ENCODE measurements at regions not wholly inside any gene's neighbourhood (a gene's known extent, or its start where the extent isn't known, plus 50 kb on each side); places are given as distances from the start of the nearest gene placed in this dataset.

DNA sequence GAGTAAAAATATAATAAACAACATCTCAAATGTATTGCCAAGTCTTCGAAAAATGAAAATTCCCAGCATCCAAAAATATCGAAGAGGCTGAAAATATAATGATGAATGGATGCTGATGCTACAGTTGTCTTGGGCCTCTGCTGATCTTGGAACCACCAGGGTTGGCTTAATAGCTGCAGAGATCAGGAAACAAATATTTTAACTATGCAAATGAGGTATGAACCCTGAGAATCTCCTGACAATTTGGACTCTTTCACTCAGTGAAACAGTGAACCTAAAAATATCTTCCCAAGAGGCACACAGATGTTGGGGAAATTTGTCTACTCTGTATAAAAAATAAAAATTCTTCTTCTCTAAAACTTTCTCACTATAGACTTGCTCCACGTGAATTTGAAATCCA lies 97.7 kb upstream of the EGFR start:
- no peaks in the 10 kb centered on the region for H3K36me3 ChIP-seq (ENCODE audit: control insufficient read depth in 1 of 2, insufficient read depth in 2 of 2, low read length in 2 of 2)
- no peaks in the 10 kb centered on the region for H4K20me1 ChIP-seq (ENCODE audit: insufficient read depth)
- no peaks in the 10 kb centered on the region for H3K9me3 ChIP-seq (ENCODE audit: control insufficient read depth in 1 of 2, insufficient read depth in 1 of 2, low read depth in 1 of 2, low read length in 2 of 2)
- H3K9me2 ChIP-seq (ENCODE audit: insufficient read depth), result no peaks in the 10 kb centered on the region
- RAD21 ChIA-PET (ENCODE audit: low non-redundant PET in 1 of 2, low total read pairs in 2 of 2, uncharacterized antibody in 2 of 2, unreplicated experiment in 2 of 2), result no interaction called here
- no TSS peak for BruUV-seq (replicated peaks)
- no peak overlapping the region for H3K4me2 ChIP-seq (ENCODE audit: low read length)
- POLR2A ChIA-PET, result no interaction called here
- CTCF ChIA-PET, result no interaction called here
- ATAC-seq, result no peak
- no peak overlapping the region for H3K9ac ChIP-seq (ENCODE audit: low read length)
- no peak for TF ChIP-seq ZNF274 (IDR thresholded peaks at IDR 0.05; ENCODE audit: low read depth, low read length)
- TF ChIP-seq JUND (IDR thresholded peaks at IDR 0.05), result no peak
- TF ChIP-seq, protein P1, sequence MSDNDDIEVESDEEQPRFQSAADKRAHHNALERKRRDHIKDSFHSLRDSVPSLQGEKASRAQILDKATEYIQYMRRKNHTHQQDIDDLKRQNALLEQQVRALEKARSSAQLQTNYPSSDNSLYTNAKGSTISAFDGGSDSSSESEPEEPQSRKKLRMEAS (IDR thresholded peaks at IDR 0.05), result no peak
- TF ChIP-seq, protein P2, sequence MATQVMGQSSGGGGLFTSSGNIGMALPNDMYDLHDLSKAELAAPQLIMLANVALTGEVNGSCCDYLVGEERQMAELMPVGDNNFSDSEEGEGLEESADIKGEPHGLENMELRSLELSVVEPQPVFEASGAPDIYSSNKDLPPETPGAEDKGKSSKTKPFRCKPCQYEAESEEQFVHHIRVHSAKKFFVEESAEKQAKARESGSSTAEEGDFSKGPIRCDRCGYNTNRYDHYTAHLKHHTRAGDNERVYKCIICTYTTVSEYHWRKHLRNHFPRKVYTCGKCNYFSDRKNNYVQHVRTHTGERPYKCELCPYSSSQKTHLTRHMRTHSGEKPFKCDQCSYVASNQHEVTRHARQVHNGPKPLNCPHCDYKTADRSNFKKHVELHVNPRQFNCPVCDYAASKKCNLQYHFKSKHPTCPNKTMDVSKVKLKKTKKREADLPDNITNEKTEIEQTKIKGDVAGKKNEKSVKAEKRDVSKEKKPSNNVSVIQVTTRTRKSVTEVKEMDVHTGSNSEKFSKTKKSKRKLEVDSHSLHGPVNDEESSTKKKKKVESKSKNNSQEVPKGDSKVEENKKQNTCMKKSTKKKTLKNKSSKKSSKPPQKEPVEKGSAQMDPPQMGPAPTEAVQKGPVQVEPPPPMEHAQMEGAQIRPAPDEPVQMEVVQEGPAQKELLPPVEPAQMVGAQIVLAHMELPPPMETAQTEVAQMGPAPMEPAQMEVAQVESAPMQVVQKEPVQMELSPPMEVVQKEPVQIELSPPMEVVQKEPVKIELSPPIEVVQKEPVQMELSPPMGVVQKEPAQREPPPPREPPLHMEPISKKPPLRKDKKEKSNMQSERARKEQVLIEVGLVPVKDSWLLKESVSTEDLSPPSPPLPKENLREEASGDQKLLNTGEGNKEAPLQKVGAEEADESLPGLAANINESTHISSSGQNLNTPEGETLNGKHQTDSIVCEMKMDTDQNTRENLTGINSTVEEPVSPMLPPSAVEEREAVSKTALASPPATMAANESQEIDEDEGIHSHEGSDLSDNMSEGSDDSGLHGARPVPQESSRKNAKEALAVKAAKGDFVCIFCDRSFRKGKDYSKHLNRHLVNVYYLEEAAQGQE (IDR thresholded peaks at IDR 0.05; ENCODE audit: low read depth), result no peak
- TF ChIP-seq ELF1 (IDR thresholded peaks at IDR 0.05; ENCODE audit: borderline replicate concordance, low read depth), result no peak
- TF ChIP-seq CEBPB (IDR thresholded peaks at IDR 0.05; ENCODE audit: low read depth), result no peak
- TF ChIP-seq EZH2phosphoT487 (IDR thresholded peaks at IDR 0.05; ENCODE audit: borderline replicate concordance), result no peak
- no peak for TF ChIP-seq EGR1 (IDR thresholded peaks at IDR 0.05; ENCODE audit: low read depth)
- TF ChIP-seq ZFX (IDR thresholded peaks at IDR 0.05), result no peak
- TF ChIP-seq, protein P3, sequence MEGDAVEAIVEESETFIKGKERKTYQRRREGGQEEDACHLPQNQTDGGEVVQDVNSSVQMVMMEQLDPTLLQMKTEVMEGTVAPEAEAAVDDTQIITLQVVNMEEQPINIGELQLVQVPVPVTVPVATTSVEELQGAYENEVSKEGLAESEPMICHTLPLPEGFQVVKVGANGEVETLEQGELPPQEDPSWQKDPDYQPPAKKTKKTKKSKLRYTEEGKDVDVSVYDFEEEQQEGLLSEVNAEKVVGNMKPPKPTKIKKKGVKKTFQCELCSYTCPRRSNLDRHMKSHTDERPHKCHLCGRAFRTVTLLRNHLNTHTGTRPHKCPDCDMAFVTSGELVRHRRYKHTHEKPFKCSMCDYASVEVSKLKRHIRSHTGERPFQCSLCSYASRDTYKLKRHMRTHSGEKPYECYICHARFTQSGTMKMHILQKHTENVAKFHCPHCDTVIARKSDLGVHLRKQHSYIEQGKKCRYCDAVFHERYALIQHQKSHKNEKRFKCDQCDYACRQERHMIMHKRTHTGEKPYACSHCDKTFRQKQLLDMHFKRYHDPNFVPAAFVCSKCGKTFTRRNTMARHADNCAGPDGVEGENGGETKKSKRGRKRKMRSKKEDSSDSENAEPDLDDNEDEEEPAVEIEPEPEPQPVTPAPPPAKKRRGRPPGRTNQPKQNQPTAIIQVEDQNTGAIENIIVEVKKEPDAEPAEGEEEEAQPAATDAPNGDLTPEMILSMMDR (IDR thresholded peaks at IDR 0.05 in 2 of 3, conservative IDR thresholded peaks at IDR 0.05 in 1 of 3; ENCODE audit: borderline replicate concordance in 1 of 3, insufficient read depth in 1 of 3, low read depth in 2 of 3, low read length in 2 of 3), result no peak
- no peak for TF ChIP-seq EZH2 (IDR thresholded peaks at IDR 0.05)
- no peak for TF ChIP-seq CBX3 (IDR thresholded peaks at IDR 0.05; ENCODE audit: low read depth)
- TF ChIP-seq RAD21 (IDR thresholded peaks at IDR 0.05; ENCODE audit: low read depth), result no peak
- TF ChIP-seq, protein P4, sequence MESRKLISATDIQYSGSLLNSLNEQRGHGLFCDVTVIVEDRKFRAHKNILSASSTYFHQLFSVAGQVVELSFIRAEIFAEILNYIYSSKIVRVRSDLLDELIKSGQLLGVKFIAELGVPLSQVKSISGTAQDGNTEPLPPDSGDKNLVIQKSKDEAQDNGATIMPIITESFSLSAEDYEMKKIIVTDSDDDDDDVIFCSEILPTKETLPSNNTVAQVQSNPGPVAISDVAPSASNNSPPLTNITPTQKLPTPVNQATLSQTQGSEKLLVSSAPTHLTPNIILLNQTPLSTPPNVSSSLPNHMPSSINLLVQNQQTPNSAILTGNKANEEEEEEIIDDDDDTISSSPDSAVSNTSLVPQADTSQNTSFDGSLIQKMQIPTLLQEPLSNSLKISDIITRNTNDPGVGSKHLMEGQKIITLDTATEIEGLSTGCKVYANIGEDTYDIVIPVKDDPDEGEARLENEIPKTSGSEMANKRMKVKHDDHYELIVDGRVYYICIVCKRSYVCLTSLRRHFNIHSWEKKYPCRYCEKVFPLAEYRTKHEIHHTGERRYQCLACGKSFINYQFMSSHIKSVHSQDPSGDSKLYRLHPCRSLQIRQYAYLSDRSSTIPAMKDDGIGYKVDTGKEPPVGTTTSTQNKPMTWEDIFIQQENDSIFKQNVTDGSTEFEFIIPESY (IDR thresholded peaks at IDR 0.05; ENCODE audit: extremely low read depth, insufficient replicate concordance, low read length), result no peak
- no peak for TF ChIP-seq TCF7L2 (IDR thresholded peaks at IDR 0.05; ENCODE audit: borderline replicate concordance, extremely low read depth, insufficient read depth, insufficient read length)
- no peak for TF ChIP-seq FOSL1 (IDR thresholded peaks at IDR 0.05; ENCODE audit: low read depth)
- no peak for TF ChIP-seq YY1 (IDR thresholded peaks at IDR 0.05; ENCODE audit: extremely low read depth, insufficient replicate concordance, low read depth, low read length)
- TF ChIP-seq POLR2AphosphoS5 (IDR thresholded peaks at IDR 0.05; ENCODE audit: low read depth, low read length), result no peak
- no peaks in the 10 kb centered on the region for H3K27me3 ChIP-seq (ENCODE audit: insufficient read depth, low read length)
- H3K4me1 ChIP-seq (ENCODE audit: control insufficient read depth in 1 of 2, insufficient read depth in 2 of 2, low read length in 2 of 2), result no peaks in the 10 kb centered on the region
- intact Hi-C loops (cut with micrococcal nuclease), result no loop called here
- H3K79me2 ChIP-seq (ENCODE audit: insufficient read depth, low read length), result no peaks in the 10 kb centered on the region
- no peak overlapping the region for H2AFZ ChIP-seq (ENCODE audit: low read depth, low read length, poor library complexity, severe bottlenecking)
- no peak overlapping the region for H3K4me3 ChIP-seq (replicated peaks in 1 of 2; ENCODE audit: low read depth in 1 of 2, low read length in 2 of 2)
- no peak overlapping the region for H3K27ac ChIP-seq (ENCODE audit: low read depth, low read length)
- no peak for DNase-seq (ENCODE audit: low read depth, low spot score)
